NOMO-1 treated with dmso at 0.1 percent for 144 hours (cell line): ENCODE measurements at regions not wholly inside any gene's neighbourhood (a gene's known extent, or its start where the extent isn't known, plus 50 kb on each side); places are given as distances from the start of the nearest gene placed in this dataset.

ENCODE experiments used
- DNase-seq: peaks from one replicate; lab custom pipeline; 2025; ENCODE audit not compliant: unreplicated experiment; lab: John Stamatoyannopoulos, UW

- no peak for DNase-seq
Observed at GRCh38 chr2:200171731-200172482, 134.6 kb upstream of the SPATS2L start.

GRCh38 chr2:200172521-200172920 is 134.0 kb upstream of the SPATS2L start:
- no peak for DNase-seq

- no peak for DNase-seq
Observed at GRCh38 chr2:200172944-200173581, 133.4 kb upstream of the SPATS2L start.

GRCh38 chr2:200173691-200174090 is 132.8 kb upstream of the SPATS2L start:
- DNase-seq = no peak

- no peak for DNase-seq
Observed at GRCh38 chr2:200174433-200175216, 131.9 kb upstream of the SPATS2L start.

GRCh38 chr2:200177971-200178911 is 128.3 kb upstream of the SPATS2L start:
- DNase-seq = no peak

GRCh38 chr2:200179151-200179550 is 127.3 kb upstream of the SPATS2L start:
- DNase-seq = no peak

- DNase-seq = no peak
Observed at GRCh38 chr2:200180943-200181342, 125.5 kb upstream of the SPATS2L start.

GRCh38 chr2:200181755-200182154 is 124.7 kb upstream of the SPATS2L start:
- DNase-seq = no peak

GRCh38 chr2:200184748-200185627 is 121.5 kb upstream of the SPATS2L start:
- no peak for DNase-seq

GRCh38 chr2:200185628-200186000 is 120.9 kb upstream of the SPATS2L start:
- no peak for DNase-seq

GRCh38 chr2:200186002-200186401 is 120.5 kb upstream of the SPATS2L start:
- no peak for DNase-seq

- no peak for DNase-seq
Observed at GRCh38 chr2:200188876-200189275, 117.6 kb upstream of the SPATS2L start.

GRCh38 chr2:200189964-200190363 is 116.5 kb upstream of the SPATS2L start:
- no peak for DNase-seq

- DNase-seq = no peak
Observed at GRCh38 chr2:200193331-200193730, 113.2 kb upstream of the SPATS2L start.

- no peak for DNase-seq
Observed at GRCh38 chr2:200193791-200194190, 112.7 kb upstream of the SPATS2L start.

- no peak for DNase-seq
Observed at GRCh38 chr2:200194746-200195145, 111.7 kb upstream of the SPATS2L start.

GRCh38 chr2:200199005-200199404 is 107.5 kb upstream of the SPATS2L start:
- DNase-seq = peak; percentile 79

- no peak for DNase-seq
Observed at GRCh38 chr2:200199576-200200263, 106.8 kb upstream of the SPATS2L start.
